ENCODE measurements at regions not wholly inside any gene's neighbourhood (a gene's known extent, or its start where the extent isn't known, plus 50 kb on each side); places are given as distances from the start of the nearest gene placed in this dataset.
"Not testable (repeated sequence)": the region's sequence is repeated elsewhere in the genome, so short reads cannot be mapped to it uniquely, and the experiment has no call there.

- CTCF ChIA-PET: interaction anchor here (0.9 kb wide), 1 partner anchor 10 kb away, joined by 3 read pairs; no protein-coding TSS in a partner anchor
- DNase-seq (ENCODE audit: low read depth): no peak
- no peak for TF ChIP-seq CTCF (IDR thresholded peaks at IDR 0.05; ENCODE audit: insufficient read depth, low read depth, low read length)
- Histone ChIP-seq H3K36me3 (ENCODE audit: control insufficient read depth, insufficient read depth, low read length) (no peaks in the 10 kb centered on the region), H3K27me3 (ENCODE audit: control insufficient read depth, insufficient read depth, low read length) (no peaks in the 10 kb centered on the region), H3K4me3 (ENCODE audit: low read depth, low read length) (no peak overlapping the region)
- POLR2A ChIA-PET: no interaction called here
Observed at GRCh38 chr9:113678859-113679256, 197.3 kb upstream of the ZNF618 start.

GRCh38 chr9:113682297-113682771 lies 193.8 kb upstream of the ZNF618 start:
- peaks cover 4% of the 10 kb centered on the region for H3K27me3 ChIP-seq (ENCODE audit: control insufficient read depth, insufficient read depth, low read length)
- H3K36me3 ChIP-seq (ENCODE audit: control insufficient read depth, insufficient read depth, low read length): no peaks in the 10 kb centered on the region
- no peak overlapping the region for H3K4me3 ChIP-seq (ENCODE audit: low read depth, low read length)
- ChIA-PET POLR2A (no interaction called here), CTCF (interaction anchor here (0.6 to 3.3 kb wide), 15 partner anchors 7 to 425 kb away, joined by 3 to 18 read pairs (median 4); no protein-coding TSS in a partner anchor)
- peak; percentile 95 for TF ChIP-seq CTCF (IDR thresholded peaks at IDR 0.05; ENCODE audit: insufficient read depth, low read depth, low read length)
- peak; percentile 47 for DNase-seq (ENCODE audit: low read depth)

- peaks cover 23% of the 10 kb centered on the region for H3K27me3 ChIP-seq (ENCODE audit: control insufficient read depth, insufficient read depth, low read length)
- POLR2A ChIA-PET; H3K4me3 ChIP-seq (ENCODE audit: low read depth, low read length); H3K36me3 ChIP-seq (ENCODE audit: control insufficient read depth, insufficient read depth, low read length); DNase-seq (ENCODE audit: low read depth): not testable (repeated sequence)
- CTCF ChIA-PET: interaction anchor here (0.7 kb wide), 1 partner anchor 239 kb away, joined by 3 read pairs; no protein-coding TSS in a partner anchor
Observed at GRCh38 chr9:113685636-113686035, 190.5 kb upstream of the ZNF618 start.

- CTCF ChIA-PET: no interaction called here
- POLR2A ChIA-PET: no interaction called here
- no peak for DNase-seq (ENCODE audit: low read depth)
- H3K27me3 ChIP-seq (ENCODE audit: control insufficient read depth, insufficient read depth, low read length): peaks cover 23% of the 10 kb centered on the region
- no peak overlapping the region for H3K4me3 ChIP-seq (ENCODE audit: low read depth, low read length)
- no peak for TF ChIP-seq CTCF (IDR thresholded peaks at IDR 0.05; ENCODE audit: insufficient read depth, low read depth, low read length)
- H3K36me3 ChIP-seq (ENCODE audit: control insufficient read depth, insufficient read depth, low read length): no peaks in the 10 kb centered on the region
Observed at GRCh38 chr9:113687107-113687679, 188.9 kb upstream of the ZNF618 start.

- Histone ChIP-seq H3K4me3 (ENCODE audit: low read depth, low read length) (no peak overlapping the region), H3K36me3 (ENCODE audit: control insufficient read depth, insufficient read depth, low read length) (no peaks in the 10 kb centered on the region), H3K27me3 (ENCODE audit: control insufficient read depth, insufficient read depth, low read length) (peaks cover 23% of the 10 kb centered on the region)
- CTCF ChIA-PET: interaction anchor here (1.3 to 1.7 kb wide), 2 partner anchors 9 to 275 kb away, joined by 3 read pairs; no protein-coding TSS in a partner anchor
- TF ChIP-seq CTCF (IDR thresholded peaks at IDR 0.05; ENCODE audit: insufficient read depth, low read depth, low read length): no peak
- POLR2A ChIA-PET: no interaction called here
- DNase-seq (ENCODE audit: low read depth): no peak
Observed at GRCh38 chr9:113687680-113688371, 188.3 kb upstream of the ZNF618 start.

All from BJ (cell line).